Thyroid gland (tissue), 4 donors: ENCODE measurements at regions not wholly inside any gene's neighbourhood (a gene's known extent, or its start where the extent isn't known, plus 50 kb on each side); places are given as distances from the start of the nearest gene placed in this dataset.

ENCODE experiments used
- DNase-seq, 2 donors: peaks; one replicate each; pipeline ENCODE4 v3.0.0-alpha.2; 2019
- H3K27ac ChIP-seq, 3 donors: fragments of 200-600 bp; sonication (generic); 1 replicate in 2 of 3; 2 replicates in 1 of 3; pipeline ENCODE4 v1.5.1; 2016 to 2019; ENCODE audit warnings: mild to moderate bottlenecking in 1 of 3, moderate library complexity in 1 of 3
- H3K27me3 ChIP-seq: fragments of 200-600 bp; sonication (generic); one replicate; pipeline ENCODE4 v1.5.1; 2019
- H3K36me3 ChIP-seq, 2 donors: fragments of 200-600 bp; sonication (generic); one replicate each; pipeline ENCODE4 v1.5.1; 2016 to 2019
- H3K4me1 ChIP-seq, 2 donors: fragments of 200-600 bp; sonication (generic); one replicate each; pipeline ENCODE4 v1.5.1; 2017 to 2019
- H3K4me3 ChIP-seq, 3 donors: fragments of 200-600 bp; sonication (generic); replicated peaks in 1 of 3; 1 replicate in 2 of 3; 2 replicates in 1 of 3; pipeline ENCODE4 v1.5.1; 2016; ENCODE audit warnings: mild to moderate bottlenecking in 1 of 3
- H3K9me3 ChIP-seq: fragments of 200-600 bp; sonication (generic); one replicate; pipeline ENCODE4 v1.5.1; 2017
- CTCF ChIP-seq, 6 experiments: fragments of 200-600 bp in 3 of 6; fragments of 450-650 bp in 3 of 6; sonication (generic) in 3 of 6; IDR thresholded peaks; one replicate each; pipeline ENCODE4 v1.5.1; 2016 to 2019; ENCODE audit warnings: antibody characterized with exemption in 6 of 6, mild to moderate bottlenecking in 2 of 6, inconsistent platforms in 1 of 6, moderate library complexity in 1 of 6
- POLR2A ChIP-seq, 2 donors: fragments of 450-650 bp; IDR thresholded peaks; one replicate each; pipeline ENCODE4 v1.6.1; 2017; ENCODE audit warnings: antibody characterized with exemption in 2 of 2, mild to moderate bottlenecking in 2 of 2, moderate library complexity in 1 of 2
- WGBS, 2 donors: methylation state at CpG; one replicate each; pipeline ENCODE4 v1.1.5; 2017; 5-methylcytosine and 5-hydroxymethylcytosine counted together
- intact Hi-C: fragments of 100-400 bp; cut with DNase I; formaldehyde crosslinking; loops from one replicate; pipeline ENCODE4 v1.15.1; 2023

- Histone ChIP-seq H3K4me1 (no peaks in the 10 kb centered on the region), H3K36me3 (no peaks in the 10 kb centered on the region), H3K9me3 (no peaks in the 10 kb centered on the region), H3K4me3 (no peak overlapping the region), H3K27ac (no peak overlapping the region), H3K27me3 (no peaks in the 10 kb centered on the region)
- no peak for TF ChIP-seq POLR2A (IDR thresholded peaks at IDR 0.05)
- no peak for TF ChIP-seq CTCF (IDR thresholded peaks at IDR 0.05)
- no peak for DNase-seq
- intact Hi-C loops, result no loop called here
- WGBS, 2 donors, result 80 to 84% methylated on average over 3 of the region's 3 CpGs
Measured at GRCh38 chr9:108054131-108054630, 564.6 kb upstream of the KLF4 start.

DNA sequence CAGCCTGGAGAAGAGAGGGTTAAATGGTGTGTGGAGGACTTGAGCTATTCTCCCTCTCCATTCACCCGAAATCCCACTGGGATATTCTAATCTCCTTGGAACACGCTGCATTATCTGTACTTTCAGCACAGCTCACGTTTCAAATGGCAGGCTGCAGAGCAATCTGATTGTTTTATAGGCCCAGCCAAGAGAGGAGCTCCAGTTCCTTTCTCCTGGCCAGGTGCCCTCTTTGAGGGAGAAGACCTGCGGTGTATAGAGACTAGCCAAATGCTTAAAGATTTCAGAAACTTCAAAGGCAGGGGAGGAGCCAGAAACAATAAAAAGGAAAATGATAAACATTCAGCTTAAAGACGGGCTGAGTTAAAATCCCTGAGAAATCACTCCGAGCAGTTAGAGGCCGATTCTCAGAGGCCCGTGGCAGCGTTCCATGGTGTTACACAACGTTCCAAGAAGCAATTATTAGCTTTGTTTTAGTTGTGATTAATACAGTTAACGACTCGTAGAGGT, 564.0 kb upstream of the KLF4 start:
- H3K4me3 ChIP-seq, result no peak overlapping the region
- intact Hi-C loops, result no loop called here
- no peak for TF ChIP-seq POLR2A (IDR thresholded peaks at IDR 0.05)
- no peaks in the 10 kb centered on the region for H3K9me3 ChIP-seq
- H3K27me3 ChIP-seq, result no peaks in the 10 kb centered on the region
- DNase-seq, result peak; percentile 20 to 42
- no peaks in the 10 kb centered on the region for H3K36me3 ChIP-seq
- H3K4me1 ChIP-seq, result no peaks in the 10 kb centered on the region
- H3K27ac ChIP-seq, result no peak overlapping the region
- WGBS, 2 donors, result 33 to 47% methylated on average over 12 of the region's 12 CpGs

GRCh38 chr9:108052431-108053080, 563.0 kb upstream of the KLF4 start:
- Histone ChIP-seq H3K4me1 (no peaks in the 10 kb centered on the region), H3K9me3 (no peaks in the 10 kb centered on the region), H3K27ac (no peak overlapping the region), H3K27me3 (no peaks in the 10 kb centered on the region), H3K36me3 (no peaks in the 10 kb centered on the region), H3K4me3 (no peak overlapping the region)
- DNase-seq, result no peak
- WGBS, 2 donors, result 83 to 88% methylated on average over 7 of the region's 7 CpGs
- intact Hi-C loops, result no loop called here
- no peak for TF ChIP-seq POLR2A (IDR thresholded peaks at IDR 0.05)
- TF ChIP-seq CTCF (IDR thresholded peaks at IDR 0.05), result no peak

GRCh38 chr9:108050894-108051293, 561.3 kb upstream of the KLF4 start:
- TF ChIP-seq POLR2A (IDR thresholded peaks at IDR 0.05) (no peak), CTCF (IDR thresholded peaks at IDR 0.05) (no peak)
- WGBS, 2 donors, result 88 to 92% methylated on average over 4 of the region's 4 CpGs
- no peaks in the 10 kb centered on the region for H3K4me1 ChIP-seq
- intact Hi-C loops, result no loop called here
- H3K27ac ChIP-seq, result no peak overlapping the region
- H3K4me3 ChIP-seq, result no peak overlapping the region
- DNase-seq, result no peak
- no peaks in the 10 kb centered on the region for H3K27me3 ChIP-seq
- no peaks in the 10 kb centered on the region for H3K9me3 ChIP-seq
- H3K36me3 ChIP-seq, result no peaks in the 10 kb centered on the region

GRCh38 chr9:108049671-108050494, 560.3 kb upstream of the KLF4 start:
- no peak for DNase-seq
- TF ChIP-seq CTCF (IDR thresholded peaks at IDR 0.05), result no peak
- TF ChIP-seq POLR2A (IDR thresholded peaks at IDR 0.05), result no peak
- intact Hi-C loops, result no loop called here
- H3K36me3 ChIP-seq, result no peaks in the 10 kb centered on the region
- H3K4me1 ChIP-seq, result no peaks in the 10 kb centered on the region
- H3K9me3 ChIP-seq, result no peaks in the 10 kb centered on the region
- no peaks in the 10 kb centered on the region for H3K27me3 ChIP-seq
- no peak overlapping the region for H3K27ac ChIP-seq
- 83 to 84% methylated on average over 6 of the region's 6 CpGs for WGBS, 2 donors
- no peak overlapping the region for H3K4me3 ChIP-seq
